ENCODE measurements at regions not wholly inside any gene's neighbourhood (a gene's known extent, or its start where the extent isn't known, plus 50 kb on each side); places are given as distances from the start of the nearest gene placed in this dataset.

DNA sequence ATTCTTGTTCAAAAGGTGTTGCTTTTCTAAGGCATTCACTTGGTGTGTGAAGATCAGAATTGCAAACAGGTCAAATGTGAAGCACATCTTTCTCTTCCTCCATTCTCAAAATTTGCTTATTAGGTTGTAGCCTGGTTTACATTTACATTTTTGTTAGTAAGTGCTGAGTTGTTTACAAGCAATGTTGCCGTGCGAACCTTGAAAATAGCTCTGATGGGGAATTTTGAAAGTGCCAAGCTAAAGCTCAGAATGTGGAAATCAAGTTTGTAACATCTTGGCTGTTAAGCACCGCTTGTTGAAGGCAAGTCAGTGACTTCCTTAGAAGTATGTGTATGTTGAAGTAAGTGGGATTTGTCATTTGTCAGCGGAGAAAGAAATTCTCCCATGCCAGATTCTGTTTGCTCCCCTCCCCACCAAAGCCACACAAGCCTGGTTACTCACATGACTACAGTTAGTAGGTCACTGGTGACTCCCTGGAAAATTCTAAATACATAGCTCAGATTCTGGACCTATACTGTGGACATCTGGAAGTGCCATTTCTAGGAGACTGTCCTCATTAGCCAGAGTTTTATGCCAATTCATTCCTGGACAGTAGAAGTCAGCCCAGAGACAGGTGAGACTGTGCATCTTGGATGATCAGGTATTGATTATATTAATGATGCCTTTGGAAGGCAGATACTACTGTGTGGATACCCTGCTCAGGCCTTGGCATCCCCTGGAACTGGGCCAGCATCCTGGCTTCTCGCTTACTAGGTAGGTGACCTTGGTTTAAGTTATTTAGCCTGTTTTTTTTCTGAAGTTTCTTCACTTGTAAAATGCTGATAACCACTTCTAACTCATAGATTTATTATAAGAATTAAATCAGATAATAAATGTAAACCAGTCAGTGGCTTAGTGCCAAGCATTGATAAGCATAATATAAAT lies 390.6 kb upstream of the SEMA6D start:
- DNase-seq: no peak
- no peak overlapping the region for H3K27ac ChIP-seq (ENCODE audit: insufficient read depth, low read length)
- H3K18ac ChIP-seq (ENCODE audit: low read depth, low read length): no peak overlapping the region
- no peak overlapping the region for H2AK9ac ChIP-seq (replicated peaks; ENCODE audit: low read depth, low read length, poor library complexity)
- no peak overlapping the region for H3K4me2 ChIP-seq (ENCODE audit: low read depth, low read length)
- no peak overlapping the region; the same call in 1 of the 2 replicates for H4K91ac ChIP-seq (ENCODE audit: insufficient read depth, low read depth, low read length)
- H2AK5ac ChIP-seq (ENCODE audit: low read depth, low read length): 0 out of 2 replicates have a peak overlapping the region, but pooled peaks have one; percentile 24
- no peak overlapping the region for H4K5ac ChIP-seq (ENCODE audit: low read depth, low read length)
- BruUV-seq (replicated peaks): no TSS peak
- H3K9me3 ChIP-seq (ENCODE audit: control insufficient read depth, insufficient read depth, low read length): no peaks in the 10 kb centered on the region
- no peak overlapping the region for H2BK5ac ChIP-seq (ENCODE audit: low read depth, low read length, poor library complexity, severe bottlenecking)
- in situ Hi-C loops (cut with MboI; ENCODE audit: low sequenced_read_pairs): no loop called here
- no peaks in the 10 kb centered on the region for H3K9me1 ChIP-seq (ENCODE audit: insufficient read depth, low read length)
- no peak overlapping the region; the same call in 1 of the 2 replicates for H3K23ac ChIP-seq (ENCODE audit: low read depth, low read length)
- H2BK15ac ChIP-seq (ENCODE audit: low read depth, low read length): no peak overlapping the region
- H2BK120ac ChIP-seq (ENCODE audit: low read depth, low read length): no peak overlapping the region
- H3K14ac ChIP-seq (replicated peaks; ENCODE audit: low read depth, low read length): no peak overlapping the region; the same call in 1 of the 2 replicates
- no peak overlapping the region for H3K4me3 ChIP-seq (ENCODE audit: insufficient read depth, low read depth, low read length)
- dilution Hi-C loops (cut with HindIII; ENCODE audit: low sequenced_read_pairs, unreplicated experiment): no loop called here
- no peaks in the 10 kb centered on the region for H3K27me3 ChIP-seq (ENCODE audit: control insufficient read depth, insufficient read depth, low read length)
- H3K79me1 ChIP-seq (ENCODE audit: low read depth in 1 of 2, low read length in 2 of 2): no peaks in the 10 kb centered on the region
- no peak for ATAC-seq (ENCODE audit: low read depth)
- no peak overlapping the region for H3K56ac ChIP-seq (ENCODE audit: extremely low read depth, insufficient read depth, low read length)
- POLR2A ChIA-PET (ENCODE audit: unreplicated experiment): no interaction called here
- no peak overlapping the region for H4K8ac ChIP-seq (ENCODE audit: low read depth in 2 of 2, low read length in 2 of 2)
- H3K9ac ChIP-seq (ENCODE audit: low read depth, low read length): no peak overlapping the region
- H3K4ac ChIP-seq (ENCODE audit: low read depth, low read length): no peak overlapping the region
- H2BK20ac ChIP-seq (ENCODE audit: low read depth, low read length): no peak overlapping the region; the same call in 1 of the 2 replicates
- intact Hi-C loops (cut with micrococcal nuclease): no loop called here
- CTCF ChIA-PET: no interaction called here
- H3K36me3 ChIP-seq (ENCODE audit: control insufficient read depth, insufficient read depth, low read length): no peaks in the 10 kb centered on the region
- H2AFZ ChIP-seq (replicated peaks; ENCODE audit: low read length, poor library complexity): no peak overlapping the region
- no CpG with 5 or more reads among the region's 5 CpGs for WGBS, 2 experiments (ENCODE audit: extremely low coverage in 2 of 2, insufficient read length in 1 of 2)
- H3K4me1 ChIP-seq (ENCODE audit: control insufficient read depth, insufficient read depth, low read length): no peaks in the 10 kb centered on the region; the same call in 1 of the 2 replicates
- no peaks in the 10 kb centered on the region for H4K20me1 ChIP-seq (ENCODE audit: insufficient read depth, low read length)
- no peak for TF ChIP-seq FOS (IDR thresholded peaks at IDR 0.05; ENCODE audit: low read depth, low read length)
- no peak for TF ChIP-seq NFE2L2 (IDR thresholded peaks at IDR 0.05; ENCODE audit: low read depth, low read length)
- TF ChIP-seq RAD21 (IDR thresholded peaks at IDR 0.05; ENCODE audit: low read length): no peak
- TF ChIP-seq, protein P1, sequence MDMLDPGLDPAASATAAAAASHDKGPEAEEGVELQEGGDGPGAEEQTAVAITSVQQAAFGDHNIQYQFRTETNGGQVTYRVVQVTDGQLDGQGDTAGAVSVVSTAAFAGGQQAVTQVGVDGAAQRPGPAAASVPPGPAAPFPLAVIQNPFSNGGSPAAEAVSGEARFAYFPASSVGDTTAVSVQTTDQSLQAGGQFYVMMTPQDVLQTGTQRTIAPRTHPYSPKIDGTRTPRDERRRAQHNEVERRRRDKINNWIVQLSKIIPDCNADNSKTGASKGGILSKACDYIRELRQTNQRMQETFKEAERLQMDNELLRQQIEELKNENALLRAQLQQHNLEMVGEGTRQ (IDR thresholded peaks at IDR 0.05; ENCODE audit: low read depth, low read length): no peak
- no peak for TF ChIP-seq MAFK (IDR thresholded peaks at IDR 0.05; ENCODE audit: low read depth, low read length)
- TF ChIP-seq POLR2A (IDR thresholded peaks at IDR 0.05; ENCODE audit: low read depth, low read length): no peak
- TF ChIP-seq, protein P2, sequence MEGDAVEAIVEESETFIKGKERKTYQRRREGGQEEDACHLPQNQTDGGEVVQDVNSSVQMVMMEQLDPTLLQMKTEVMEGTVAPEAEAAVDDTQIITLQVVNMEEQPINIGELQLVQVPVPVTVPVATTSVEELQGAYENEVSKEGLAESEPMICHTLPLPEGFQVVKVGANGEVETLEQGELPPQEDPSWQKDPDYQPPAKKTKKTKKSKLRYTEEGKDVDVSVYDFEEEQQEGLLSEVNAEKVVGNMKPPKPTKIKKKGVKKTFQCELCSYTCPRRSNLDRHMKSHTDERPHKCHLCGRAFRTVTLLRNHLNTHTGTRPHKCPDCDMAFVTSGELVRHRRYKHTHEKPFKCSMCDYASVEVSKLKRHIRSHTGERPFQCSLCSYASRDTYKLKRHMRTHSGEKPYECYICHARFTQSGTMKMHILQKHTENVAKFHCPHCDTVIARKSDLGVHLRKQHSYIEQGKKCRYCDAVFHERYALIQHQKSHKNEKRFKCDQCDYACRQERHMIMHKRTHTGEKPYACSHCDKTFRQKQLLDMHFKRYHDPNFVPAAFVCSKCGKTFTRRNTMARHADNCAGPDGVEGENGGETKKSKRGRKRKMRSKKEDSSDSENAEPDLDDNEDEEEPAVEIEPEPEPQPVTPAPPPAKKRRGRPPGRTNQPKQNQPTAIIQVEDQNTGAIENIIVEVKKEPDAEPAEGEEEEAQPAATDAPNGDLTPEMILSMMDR (conservative IDR thresholded peaks at IDR 0.05; ENCODE audit: low read depth, low read length): no peak
- TF ChIP-seq, protein P3, sequence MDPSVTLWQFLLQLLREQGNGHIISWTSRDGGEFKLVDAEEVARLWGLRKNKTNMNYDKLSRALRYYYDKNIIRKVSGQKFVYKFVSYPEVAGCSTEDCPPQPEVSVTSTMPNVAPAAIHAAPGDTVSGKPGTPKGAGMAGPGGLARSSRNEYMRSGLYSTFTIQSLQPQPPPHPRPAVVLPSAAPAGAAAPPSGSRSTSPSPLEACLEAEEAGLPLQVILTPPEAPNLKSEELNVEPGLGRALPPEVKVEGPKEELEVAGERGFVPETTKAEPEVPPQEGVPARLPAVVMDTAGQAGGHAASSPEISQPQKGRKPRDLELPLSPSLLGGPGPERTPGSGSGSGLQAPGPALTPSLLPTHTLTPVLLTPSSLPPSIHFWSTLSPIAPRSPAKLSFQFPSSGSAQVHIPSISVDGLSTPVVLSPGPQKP (IDR thresholded peaks at IDR 0.05; ENCODE audit: borderline replicate concordance, low read depth, low read length): no peak
- no peak for TF ChIP-seq MXI1 (IDR thresholded peaks at IDR 0.05; ENCODE audit: borderline replicate concordance, low read depth, low read length)
- no peak for TF ChIP-seq MAZ (IDR thresholded peaks at IDR 0.05; ENCODE audit: borderline replicate concordance, low read depth, low read length)
- no peak for TF ChIP-seq CEBPB (IDR thresholded peaks at IDR 0.05; ENCODE audit: low read depth, low read length)
- TF ChIP-seq BHLHE40 (IDR thresholded peaks at IDR 0.05; ENCODE audit: low read depth, low read length): no peak
- TF ChIP-seq RCOR1 (IDR thresholded peaks at IDR 0.05; ENCODE audit: insufficient replicate concordance, low read length): no peak
- TF ChIP-seq SMC3 (IDR thresholded peaks at IDR 0.05; ENCODE audit: low read depth, low read length): no peak
- no peak for TF ChIP-seq RFX5 (IDR thresholded peaks at IDR 0.05; ENCODE audit: low read depth, low read length)

All from IMR-90 (cell line).